NOMO-1 treated with dmso at 0.1 percent for 144 hours (cell line): ENCODE measurements at regions not wholly inside any gene's neighbourhood (a gene's known extent, or its start where the extent isn't known, plus 50 kb on each side); places are given as distances from the start of the nearest gene placed in this dataset.

Experiments
- DNase-seq: peaks from one replicate; lab custom pipeline; 2025; ENCODE audit not compliant: unreplicated experiment; lab: John Stamatoyannopoulos, UW

DNA sequence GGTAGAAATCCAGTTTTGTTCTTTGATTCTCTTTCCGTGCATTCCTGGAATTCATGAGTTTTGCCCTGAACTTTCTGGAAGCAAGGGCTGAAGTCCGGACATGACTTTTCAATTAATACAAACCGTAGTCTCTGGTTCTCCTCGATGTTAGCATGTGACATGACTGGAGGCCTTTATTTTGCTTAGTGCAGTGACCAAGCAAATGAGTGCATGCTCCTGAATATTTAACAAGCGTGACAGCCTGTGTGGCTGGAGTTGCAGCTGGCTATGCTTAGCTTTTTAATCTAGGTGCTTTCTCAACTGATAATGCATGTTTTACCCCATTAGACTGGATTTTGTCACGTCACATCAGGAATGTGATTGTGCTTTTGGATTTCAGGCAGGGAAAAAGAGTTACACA, 302.1 kb downstream of the MAP2K6 start:
- DNase-seq, result no peak

GRCh38 chr17:69717214-69717613, 302.7 kb downstream of the MAP2K6 start:
- no peak for DNase-seq

GRCh38 chr17:69717819-69718218, 303.3 kb downstream of the MAP2K6 start:
- no peak for DNase-seq

DNA sequence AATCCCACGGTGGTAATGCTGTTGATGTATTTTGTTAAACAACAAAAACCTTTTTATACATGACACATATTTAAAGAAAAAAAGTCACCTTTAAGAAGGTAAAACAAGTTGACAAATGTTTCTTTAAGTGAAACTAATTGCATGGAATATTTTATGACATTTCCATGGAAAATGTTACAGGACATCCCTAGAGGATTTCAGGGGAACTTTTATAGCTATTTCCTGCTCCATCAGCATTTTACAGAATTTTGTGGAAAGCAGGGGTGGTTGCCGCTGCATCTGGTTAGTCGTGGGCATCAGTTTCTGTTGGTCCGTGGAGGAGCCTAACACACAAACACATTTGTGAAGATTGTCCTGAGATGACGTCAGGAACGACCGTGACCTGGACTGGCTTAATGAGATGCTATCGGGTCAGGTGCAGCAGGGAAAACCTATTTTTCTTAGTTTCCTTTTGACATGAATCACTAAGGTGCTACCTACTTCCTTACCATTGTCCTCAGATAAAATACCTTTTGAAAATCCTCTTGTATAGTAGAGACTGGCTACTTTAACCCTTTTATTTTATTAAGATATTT, 305.1 kb downstream of the MAP2K6 start:
- DNase-seq, result no peak

- DNase-seq, result no peak
Observed at GRCh38 chr17:69722518-69722917, 308.0 kb downstream of the MAP2K6 start.

DNA sequence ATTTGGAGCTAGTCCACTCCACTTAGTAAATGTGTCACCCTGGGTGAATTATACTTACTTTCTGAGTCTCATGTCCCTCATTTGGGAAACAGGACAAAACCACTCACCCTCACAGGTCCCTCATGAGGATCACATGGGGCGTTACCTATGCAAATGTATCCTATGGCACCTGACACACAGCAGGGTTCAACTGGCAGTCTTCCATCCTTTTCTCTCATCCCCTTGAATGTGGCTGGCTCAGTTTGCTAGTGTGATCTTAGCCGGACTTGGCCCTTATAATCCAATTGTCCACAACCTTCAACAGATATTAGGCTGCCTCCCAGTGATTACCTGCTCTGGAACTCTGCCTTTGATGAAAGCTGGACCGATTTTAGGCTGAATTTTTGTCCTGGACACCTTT, 308.8 kb downstream of the MAP2K6 start:
- DNase-seq, result no peak

DNA sequence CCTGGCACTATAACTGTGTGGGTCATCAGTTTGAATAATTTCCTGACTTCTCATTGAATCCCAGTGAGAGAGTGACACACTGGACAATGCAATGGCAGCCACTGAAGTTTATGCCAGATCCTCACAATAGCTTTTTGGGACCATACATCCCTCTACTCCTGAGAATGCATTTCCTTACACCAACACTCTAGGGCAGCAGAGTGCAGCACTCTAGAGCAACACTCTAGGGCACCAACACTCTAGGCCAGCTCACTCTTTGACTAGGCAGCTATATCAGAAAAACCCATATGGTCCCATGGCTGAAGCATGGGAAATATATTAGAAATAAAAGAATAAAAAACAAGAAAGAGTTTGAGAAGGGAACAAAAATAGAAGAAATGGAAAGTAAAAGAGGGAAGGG, 309.2 kb downstream of the MAP2K6 start:
- no peak for DNase-seq

- DNase-seq, result no peak
Observed at GRCh38 chr17:69724238-69724637, 309.7 kb downstream of the MAP2K6 start.

GRCh38 chr17:69725146-69725545, 310.6 kb downstream of the MAP2K6 start:
- no peak for DNase-seq

DNA sequence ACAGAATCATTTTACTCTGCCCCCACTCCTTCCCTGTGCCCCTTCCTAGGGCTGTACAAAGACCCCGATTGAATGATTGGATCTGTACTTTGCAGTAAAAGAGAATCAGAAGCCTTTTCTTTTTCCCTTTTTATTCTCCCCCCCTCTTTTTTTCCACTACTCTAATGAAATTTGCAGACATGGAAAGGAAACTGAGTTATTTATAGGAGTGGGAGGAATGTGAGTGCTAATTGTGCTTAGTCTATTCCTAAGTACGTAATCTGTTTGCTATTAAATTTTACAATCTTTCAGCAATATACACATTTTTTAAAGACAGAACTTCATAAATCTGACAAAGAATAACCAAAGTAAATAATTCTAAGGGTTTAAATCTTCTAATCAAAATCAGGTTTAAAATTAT, 314.3 kb downstream of the MAP2K6 start:
- no peak for DNase-seq

- DNase-seq, result no peak
Observed at GRCh38 chr17:69729944-69730343, 315.4 kb downstream of the MAP2K6 start.

- DNase-seq, result no peak
Observed at GRCh38 chr17:69732272-69732918, 317.9 kb downstream of the MAP2K6 start.

DNA sequence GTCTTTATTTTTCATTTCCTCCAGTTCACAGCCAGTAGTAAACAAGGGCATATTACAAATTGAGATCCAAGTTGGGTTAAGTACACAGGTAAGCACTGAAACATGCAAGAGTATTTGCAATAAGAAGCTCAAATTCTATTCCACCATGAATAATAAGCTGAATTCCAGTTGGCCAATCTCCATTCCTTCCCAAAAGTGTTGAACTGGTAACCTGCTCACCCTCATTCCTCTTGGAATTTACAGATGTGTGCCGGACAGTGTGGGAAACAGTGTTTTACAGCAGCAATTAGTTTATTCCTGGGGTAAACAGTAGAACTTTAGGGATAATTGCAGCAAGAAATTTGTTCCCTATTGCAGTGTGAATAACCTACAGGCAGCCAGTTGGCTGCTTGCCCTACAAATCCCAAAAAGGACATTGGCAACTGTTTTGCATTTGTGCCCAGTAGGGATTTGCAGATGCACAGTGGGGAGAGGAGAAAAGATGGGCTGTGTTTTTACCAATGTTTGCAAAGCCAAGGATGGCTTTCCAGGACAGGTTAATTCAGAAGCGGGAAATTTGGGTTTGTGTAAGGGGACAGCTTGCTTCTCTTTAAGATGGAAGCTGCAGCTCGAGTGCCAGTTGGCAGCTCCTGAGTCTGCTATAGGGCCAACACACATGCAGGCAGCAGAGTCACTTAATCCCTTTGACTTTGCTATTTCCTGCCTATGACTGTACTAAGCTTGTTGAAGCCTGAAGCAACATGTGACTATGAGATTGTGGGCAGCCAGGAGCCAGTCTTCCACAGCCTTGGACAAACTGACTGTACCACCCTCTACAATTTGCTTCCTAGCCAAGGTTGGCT, 318.9 kb downstream of the MAP2K6 start:
- DNase-seq, result no peak

DNA sequence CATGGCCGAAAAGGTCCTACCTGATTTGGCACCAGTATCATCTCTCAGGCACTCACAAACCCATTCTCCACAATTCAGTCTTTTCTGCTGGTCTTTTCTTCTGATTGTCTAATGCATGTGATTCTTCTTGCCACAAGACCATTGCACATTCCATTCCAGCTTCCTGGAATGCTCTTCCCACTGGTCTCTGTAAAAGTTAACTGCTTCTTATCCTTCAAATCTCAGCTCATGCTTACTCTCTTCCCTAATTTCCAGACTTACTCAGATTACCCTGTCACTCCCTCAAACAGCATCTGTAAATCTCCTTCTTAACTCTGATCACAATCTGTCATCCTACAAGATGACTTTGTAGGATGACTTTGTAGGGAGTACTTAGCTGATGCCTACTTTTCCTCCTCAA, 320.2 kb downstream of the MAP2K6 start:
- no peak for DNase-seq

DNA sequence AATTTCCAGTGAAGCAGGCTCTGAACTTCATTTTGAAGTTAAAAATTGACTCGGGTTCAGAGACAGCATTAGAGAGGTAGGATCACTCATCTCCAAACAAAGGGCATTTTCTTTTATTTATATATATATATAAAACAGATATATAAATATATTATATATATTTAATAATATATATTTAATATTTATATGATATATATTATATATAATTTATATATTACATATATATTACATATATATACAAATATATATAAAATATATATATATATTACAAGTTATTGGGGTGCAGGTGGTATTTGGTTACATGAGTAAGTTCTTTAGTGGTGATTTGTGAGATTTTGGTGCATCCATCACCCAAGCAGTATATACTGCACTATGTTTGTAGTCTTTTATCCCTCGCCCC, 320.8 kb downstream of the MAP2K6 start:
- DNase-seq, result no peak

DNA sequence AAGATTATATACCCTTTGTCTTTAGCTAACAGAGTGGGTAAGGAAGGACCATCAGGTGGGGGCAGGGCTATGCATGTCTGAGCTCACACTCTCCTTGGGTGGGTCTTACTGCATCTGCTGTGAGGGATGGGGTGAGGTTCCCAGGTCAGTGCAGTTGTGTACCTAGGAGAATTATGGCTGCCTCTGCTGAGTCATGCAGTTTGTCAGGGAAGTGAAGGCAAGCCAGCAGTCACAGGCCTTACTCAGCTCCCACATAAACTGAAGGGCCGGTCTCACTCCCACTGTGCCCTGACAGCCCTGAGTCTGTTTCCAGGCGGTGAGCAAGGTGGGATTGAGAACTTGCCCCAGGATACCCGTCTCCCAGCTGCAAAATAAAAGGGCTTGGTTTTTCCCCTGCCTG, 328.6 kb downstream of the MAP2K6 start:
- no peak for DNase-seq

- no peak for DNase-seq
Observed at GRCh38 chr17:69744512-69745070, 330.1 kb downstream of the MAP2K6 start.

GRCh38 chr17:69749911-69750310, 325.1 kb upstream of the KCNJ16 start:
- DNase-seq, result no peak

DNA sequence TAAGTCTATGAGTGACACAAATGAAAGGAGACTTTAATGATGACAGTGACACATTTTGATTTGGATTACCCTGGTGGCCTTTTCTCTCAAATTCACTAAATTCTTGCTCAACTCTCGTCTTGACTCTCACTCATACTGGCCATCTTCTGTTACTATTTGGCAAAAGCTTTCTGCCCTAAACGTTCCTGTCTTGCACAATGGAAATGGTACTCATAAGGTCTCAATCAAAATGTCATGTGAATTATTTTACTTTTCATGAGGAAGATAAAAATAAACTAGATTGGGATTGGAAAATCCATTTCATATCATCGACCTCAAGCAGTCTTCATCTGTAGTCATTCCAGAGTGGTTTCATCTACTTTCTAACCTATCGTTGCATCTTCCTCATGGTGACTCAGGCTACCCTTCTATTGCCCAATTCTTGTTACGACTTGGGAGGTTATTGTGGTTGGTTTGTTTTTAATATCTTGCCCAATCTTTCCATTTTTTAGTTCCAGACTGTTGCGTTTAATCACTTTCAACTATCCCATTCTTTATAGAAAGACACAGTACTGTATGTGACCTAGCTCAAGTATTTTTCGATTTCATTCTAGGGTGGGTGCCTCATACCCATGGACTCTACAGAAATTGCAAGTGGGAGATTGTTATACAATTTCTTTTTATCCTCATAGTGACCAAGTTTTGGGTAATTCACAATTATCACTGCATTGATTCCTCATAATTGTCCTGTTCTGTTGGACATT, 317.2 kb upstream of the KCNJ16 start:
- peak; percentile 69 for DNase-seq

GRCh38 chr17:69760562-69760961, 314.5 kb upstream of the KCNJ16 start:
- no peak for DNase-seq

DNA sequence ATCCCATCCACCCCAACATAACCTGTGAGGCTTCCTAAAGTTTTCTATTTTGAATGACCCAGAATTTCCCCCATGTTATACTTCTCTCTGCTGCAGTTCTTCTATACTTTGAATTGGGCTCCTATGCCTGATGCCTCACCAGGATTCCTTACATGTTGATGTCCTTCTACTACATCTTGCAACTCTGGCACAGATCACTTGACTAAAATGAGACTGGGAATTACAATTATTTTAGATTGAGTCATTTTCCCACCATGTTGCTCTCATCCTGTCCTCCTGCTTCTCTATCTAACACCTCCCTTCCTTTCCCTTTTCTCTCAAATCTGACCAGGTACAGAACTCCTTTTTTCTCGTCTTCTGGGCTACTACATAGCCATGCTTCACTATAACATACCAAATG, 314.0 kb upstream of the KCNJ16 start:
- no peak for DNase-seq
